ENCODE measurements at regions not wholly inside any gene's neighbourhood (a gene's known extent, or its start where the extent isn't known, plus 50 kb on each side); places are given as distances from the start of the nearest gene placed in this dataset.

- TF ChIP-seq ZNF197 (CRISPR knock-in tag; IDR thresholded peaks at IDR 0.05; ENCODE audit: low read depth) = no peak
- TF ChIP-seq ZNF551 (CRISPR knock-in tag; IDR thresholded peaks at IDR 0.05) = no peak
- TF ChIP-seq ARID2 (IDR thresholded peaks at IDR 0.05) = no peak
- no peak for TF ChIP-seq CTCF (IDR thresholded peaks at IDR 0.05 in 2 of 3, conservative IDR thresholded peaks at IDR 0.05 in 1 of 3; ENCODE audit: insufficient read depth in 2 of 3, low read depth in 1 of 3, low read length in 3 of 3)
- no peak for TF ChIP-seq MAZ (CRISPR knock-in tag; conservative IDR thresholded peaks at IDR 0.05 in 1 of 2, IDR thresholded peaks at IDR 0.05 in 1 of 2)
- no peak for TF ChIP-seq ATF2 (CRISPR knock-in tag; IDR thresholded peaks at IDR 0.05)
- no peak for TF ChIP-seq ZNF609 (CRISPR knock-in tag; IDR thresholded peaks at IDR 0.05; ENCODE audit: borderline replicate concordance)
- no peak for TF ChIP-seq BRD9 (IDR thresholded peaks at IDR 0.05; ENCODE audit: low read depth, partially characterized antibody)
- TF ChIP-seq ELK1 (CRISPR knock-in tag; IDR thresholded peaks at IDR 0.05) = no peak
- no peak for TF ChIP-seq EP300 (IDR thresholded peaks at IDR 0.05; ENCODE audit: low read length)
- TF ChIP-seq REST (IDR thresholded peaks at IDR 0.05; ENCODE audit: borderline replicate concordance) = no peak
- TF ChIP-seq REST (CRISPR knock-in tag; IDR thresholded peaks at IDR 0.05; ENCODE audit: low read depth) = no peak
- TF ChIP-seq MAX (CRISPR knock-in tag; IDR thresholded peaks at IDR 0.05) = no peak
- no peak for TF ChIP-seq ETV5 (CRISPR knock-in tag; IDR thresholded peaks at IDR 0.05; ENCODE audit: low read depth)
- TF ChIP-seq ZNF134 (CRISPR knock-in tag; conservative IDR thresholded peaks at IDR 0.05) = no peak
These were observed 434.9 kb downstream of the ZEB2 start for GRCh38 chr2:144085016-144085415.
